ENCODE measurements at regions not wholly inside any gene's neighbourhood (a gene's known extent, or its start where the extent isn't known, plus 50 kb on each side); places are given as distances from the start of the nearest gene placed in this dataset.

- ATAC-seq, result no peak
Measured at GRCh38 chr13:73697166-73697565, 437.0 kb downstream of the KLF12 start.

- ATAC-seq, result no peak
Measured at GRCh38 chr13:73696713-73697112, 437.5 kb downstream of the KLF12 start.

DNA sequence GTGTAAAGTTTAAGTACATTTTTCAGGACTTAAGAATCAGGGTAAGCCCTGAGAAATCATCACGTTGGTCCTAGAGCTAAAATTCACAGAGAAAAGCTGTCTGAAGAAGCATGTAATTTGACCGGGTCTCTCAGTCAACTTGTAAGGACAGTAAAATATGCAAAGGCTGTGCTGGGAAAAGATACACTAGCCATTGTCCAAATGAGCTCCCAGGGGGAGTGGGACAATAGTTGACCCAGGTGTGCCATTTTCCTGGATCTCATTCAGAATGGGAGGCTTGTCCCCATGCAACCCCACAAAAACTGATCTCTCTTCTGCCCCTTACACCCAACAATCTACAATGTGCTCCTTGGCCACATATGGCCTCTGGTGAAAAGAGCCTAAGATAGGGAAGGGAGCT, 437.9 kb downstream of the KLF12 start:
- ATAC-seq, result no peak

DNA sequence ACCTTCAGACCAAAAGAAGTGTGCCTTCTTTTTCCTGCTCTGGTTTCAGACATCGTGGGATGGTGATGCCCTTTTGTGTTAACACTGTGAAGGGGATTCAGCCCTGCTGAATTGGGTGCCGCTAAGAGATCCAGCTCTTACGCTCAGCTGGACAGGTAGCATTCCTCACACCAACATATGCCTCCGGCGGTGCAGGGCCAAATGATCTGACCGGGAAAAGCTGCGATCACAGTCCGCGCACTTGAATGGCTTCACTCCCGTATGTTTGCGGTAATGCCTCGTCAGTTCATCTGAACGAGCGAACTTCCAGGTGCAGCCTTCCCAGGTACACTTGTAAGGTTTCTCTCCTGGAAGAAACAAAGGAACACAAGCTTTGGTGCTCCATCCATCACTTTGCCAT, 438.9 kb downstream of the KLF12 start:
- no peak for ATAC-seq

GRCh38 chr13:73693215-73693614, 441.0 kb downstream of the KLF12 start:
- no peak for ATAC-seq

- no peak for ATAC-seq
Measured at GRCh38 chr13:73691891-73692290, 442.3 kb downstream of the KLF12 start.

DNA sequence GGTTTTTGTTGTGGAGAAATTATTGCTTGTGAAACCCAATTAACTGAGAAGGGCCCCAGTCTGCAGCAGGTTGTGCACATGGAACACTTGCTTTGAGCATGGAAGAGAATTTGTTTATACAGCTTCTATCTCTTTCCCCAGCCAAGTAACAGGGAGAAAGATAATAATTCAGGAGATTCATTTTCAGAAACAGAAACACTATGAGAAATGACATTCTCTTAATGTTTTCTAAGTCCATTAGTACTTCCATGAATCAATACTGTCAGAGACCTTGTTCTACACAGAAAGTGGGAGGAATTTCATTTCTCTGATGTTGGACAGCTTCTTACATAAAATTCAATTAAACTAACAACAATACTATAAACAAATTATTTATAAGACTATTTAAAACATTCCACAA, 446.3 kb downstream of the KLF12 start:
- no peak for ATAC-seq

DNA sequence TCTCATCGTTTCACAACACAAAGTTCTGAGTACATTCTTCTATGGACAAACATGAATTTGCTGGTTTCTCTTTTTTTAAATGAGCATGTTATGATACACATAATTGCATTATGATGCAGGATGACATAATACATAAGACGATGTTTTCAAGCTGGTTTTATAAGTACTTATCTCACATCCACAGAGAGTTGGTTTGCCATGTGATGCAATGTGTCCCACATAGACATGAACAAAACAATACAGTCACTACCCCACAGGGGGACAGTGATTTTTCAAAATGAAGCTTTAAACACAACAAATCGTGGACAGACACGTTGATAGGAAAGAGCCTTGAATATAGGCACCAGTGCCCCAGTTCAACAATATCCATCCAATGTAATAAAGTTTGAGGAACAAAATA, 447.1 kb downstream of the KLF12 start:
- ATAC-seq, result no peak

DNA sequence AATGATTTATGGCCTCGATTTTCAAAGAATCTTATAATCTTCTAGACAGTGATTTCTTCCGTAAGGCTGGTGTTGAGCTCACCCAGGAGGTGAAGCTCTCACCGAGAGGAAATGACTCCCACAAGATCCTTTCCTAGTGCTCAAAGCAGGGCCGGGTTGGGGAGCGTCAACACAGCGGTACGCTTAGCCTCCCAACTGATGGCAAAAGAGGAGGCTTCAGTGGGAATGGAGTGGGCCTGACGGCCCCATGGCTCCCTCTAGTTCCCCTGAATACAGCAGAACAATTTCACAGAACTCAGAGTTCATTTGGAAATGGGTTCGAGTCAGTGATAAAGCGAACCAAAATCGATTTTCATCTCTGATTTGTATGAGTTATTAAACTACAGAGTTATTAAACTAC, 449.5 kb downstream of the KLF12 start:
- ATAC-seq, result no peak

DNA sequence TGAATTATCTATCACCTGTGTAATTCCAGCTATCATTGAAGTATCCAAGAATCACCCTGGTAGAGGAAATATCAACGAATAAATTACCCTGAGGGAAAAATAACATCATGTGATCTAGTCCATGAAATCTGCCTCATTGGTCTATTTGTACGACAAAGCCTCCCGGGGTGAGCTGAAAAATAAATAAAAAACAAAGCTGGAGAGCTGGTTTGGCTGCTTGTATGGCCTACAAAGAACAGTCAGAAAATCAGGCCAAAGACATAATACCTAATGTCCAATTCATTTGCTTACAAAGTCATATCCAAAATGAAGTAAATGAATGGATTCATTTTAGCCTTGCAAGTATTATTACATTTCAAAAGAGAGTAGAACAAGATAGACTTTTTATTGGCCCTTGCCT, 449.9 kb downstream of the KLF12 start:
- ATAC-seq, result no peak

DNA sequence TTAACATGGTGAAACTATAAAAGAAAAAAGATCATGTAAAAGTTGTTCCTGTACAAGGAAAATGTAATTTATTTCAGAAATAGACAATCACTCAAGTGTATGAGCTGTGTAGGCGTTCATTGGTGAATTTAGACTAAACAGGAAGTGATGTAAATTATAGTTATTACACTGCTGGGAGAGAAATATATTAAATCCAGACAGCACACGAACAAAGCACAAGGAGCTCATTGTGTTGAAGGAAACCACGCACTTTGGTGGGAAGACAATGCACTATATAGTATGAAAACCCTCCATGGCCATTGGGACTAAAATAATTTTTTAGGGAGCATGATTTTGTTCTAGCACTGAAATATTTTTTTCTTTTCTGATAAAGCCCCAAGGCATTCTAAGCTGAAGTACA, 450.5 kb downstream of the KLF12 start:
- ATAC-seq, result no peak

GRCh38 chr13:73681779-73682178, 452.4 kb downstream of the KLF12 start:
- ATAC-seq, result no peak

- no peak for ATAC-seq
Measured at GRCh38 chr13:73681015-73681414, 453.2 kb downstream of the KLF12 start.

GRCh38 chr13:73677048-73677601, 457.1 kb downstream of the KLF12 start:
- no peak for ATAC-seq

GRCh38 chr13:73676550-73677047, 457.6 kb downstream of the KLF12 start:
- no peak for ATAC-seq

GRCh38 chr13:73675821-73676220, 458.4 kb downstream of the KLF12 start:
- no peak for ATAC-seq

DNA sequence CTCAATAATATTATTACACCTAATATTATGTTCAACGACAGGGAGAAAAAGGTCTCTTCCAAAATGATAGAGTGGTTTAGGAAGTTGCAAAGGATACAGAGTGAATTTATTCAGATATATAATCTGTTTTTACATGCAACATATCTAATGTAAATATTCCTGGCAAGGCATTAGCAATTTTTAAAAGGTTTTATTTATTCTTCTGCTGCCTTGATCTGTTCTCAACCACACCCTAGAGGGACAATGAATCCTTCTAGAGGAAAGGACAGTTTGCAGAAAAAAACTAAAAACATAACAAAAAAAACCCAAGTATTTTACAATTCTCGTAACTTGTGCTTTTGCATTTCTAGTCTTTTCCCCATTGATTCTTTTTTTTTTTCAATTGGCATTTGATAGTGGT, 459.6 kb downstream of the KLF12 start:
- ATAC-seq, result no peak

DNA sequence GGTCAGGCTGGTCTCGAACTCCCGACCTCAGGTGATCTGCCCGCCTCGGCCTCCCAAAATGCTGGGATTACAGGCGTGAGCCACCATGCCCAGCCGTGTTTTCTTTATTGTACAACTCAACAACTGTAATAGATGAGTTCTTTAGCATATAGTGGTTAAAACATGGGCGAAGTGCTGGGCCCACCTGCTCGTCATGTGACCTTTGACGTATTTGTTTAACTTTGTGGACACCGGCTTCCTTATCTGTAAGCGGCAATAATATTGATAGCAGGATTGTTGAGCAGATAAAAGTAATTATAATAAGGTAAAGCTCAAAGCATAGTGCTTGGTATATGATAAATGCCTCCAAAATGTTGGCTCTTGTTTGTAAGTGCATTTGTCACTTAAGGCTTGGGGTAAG, 460.3 kb downstream of the KLF12 start:
- no peak for ATAC-seq

DNA sequence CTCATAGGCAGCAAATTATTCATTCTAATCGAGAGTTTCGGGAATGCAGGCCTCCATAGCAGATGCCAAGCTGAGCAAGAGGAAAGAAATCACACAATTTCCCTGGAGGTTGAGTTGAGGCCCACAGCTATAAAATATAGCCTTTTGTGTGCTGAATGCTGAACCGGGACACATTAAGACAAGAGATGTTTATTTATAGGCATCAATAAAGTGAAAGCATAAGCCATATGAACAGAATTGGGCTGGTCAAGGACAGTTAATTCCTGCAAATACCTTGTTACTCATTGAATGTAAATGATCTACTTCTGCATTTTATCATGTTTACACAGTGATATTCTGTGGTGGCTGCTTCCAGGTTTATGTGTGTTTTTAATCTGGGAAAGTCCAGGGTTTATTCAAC, 461.7 kb downstream of the KLF12 start:
- ATAC-seq, result no peak

DNA sequence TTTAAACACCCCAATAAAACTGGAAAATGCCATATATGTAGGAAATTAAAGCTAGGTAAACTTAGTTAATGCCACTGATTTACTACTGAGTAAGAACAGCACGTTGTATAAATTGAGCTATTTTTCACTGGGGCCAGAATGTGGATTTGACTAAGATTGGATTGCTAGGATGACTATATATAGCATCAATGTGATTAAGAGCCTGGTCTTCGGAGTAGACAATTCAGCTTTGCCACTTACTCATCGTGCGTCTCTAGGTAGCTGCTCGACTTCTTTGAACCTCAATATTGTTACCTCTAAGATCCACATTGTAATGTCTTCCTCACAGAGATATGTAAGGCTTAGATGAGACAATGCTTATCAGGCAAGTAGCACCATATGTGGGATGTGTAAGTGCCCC, 462.5 kb downstream of the KLF12 start:
- no peak for ATAC-seq

- ATAC-seq, result no peak
Measured at GRCh38 chr13:73671011-73671410, 463.2 kb downstream of the KLF12 start.

DNA sequence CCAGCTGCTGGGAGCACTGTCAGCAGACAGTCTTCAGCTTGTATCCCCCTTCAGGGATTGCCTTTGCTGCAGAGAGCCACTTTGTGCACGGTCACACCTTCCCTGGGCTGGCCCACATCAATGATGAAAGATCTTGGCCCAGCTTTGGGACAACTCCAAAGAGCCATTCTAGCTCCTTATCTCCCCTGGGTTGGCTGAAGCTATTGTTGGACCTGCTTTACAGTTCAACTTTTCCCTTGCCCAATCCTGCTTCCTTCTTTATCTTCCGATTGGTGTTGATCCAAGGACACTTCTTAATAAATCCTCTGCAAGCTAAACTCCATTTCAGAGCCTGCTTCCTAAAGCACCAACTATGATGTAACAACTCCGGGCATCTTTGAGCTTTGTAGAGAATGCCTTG, 466.4 kb downstream of the KLF12 start:
- no peak for ATAC-seq

DNA sequence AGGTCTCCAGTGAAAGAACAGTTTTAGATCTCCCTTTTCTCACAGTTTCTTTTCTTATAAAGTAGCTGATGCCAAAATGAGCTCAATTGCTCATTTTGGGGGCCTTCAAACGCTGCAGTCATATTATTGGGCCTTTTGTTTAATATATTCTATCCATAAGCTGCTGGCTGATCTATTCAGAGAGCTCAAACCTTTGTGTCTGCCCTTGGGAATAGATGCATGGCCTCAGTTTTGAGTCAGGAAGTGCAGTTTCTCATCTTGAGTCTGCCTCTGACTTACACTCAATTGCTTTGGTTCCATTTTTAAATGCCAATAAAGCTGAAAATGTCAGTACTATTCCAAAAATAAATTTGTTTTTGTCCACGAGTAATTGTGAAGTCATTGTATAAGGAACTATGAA, 468.9 kb downstream of the KLF12 start:
- no peak for ATAC-seq

DNA sequence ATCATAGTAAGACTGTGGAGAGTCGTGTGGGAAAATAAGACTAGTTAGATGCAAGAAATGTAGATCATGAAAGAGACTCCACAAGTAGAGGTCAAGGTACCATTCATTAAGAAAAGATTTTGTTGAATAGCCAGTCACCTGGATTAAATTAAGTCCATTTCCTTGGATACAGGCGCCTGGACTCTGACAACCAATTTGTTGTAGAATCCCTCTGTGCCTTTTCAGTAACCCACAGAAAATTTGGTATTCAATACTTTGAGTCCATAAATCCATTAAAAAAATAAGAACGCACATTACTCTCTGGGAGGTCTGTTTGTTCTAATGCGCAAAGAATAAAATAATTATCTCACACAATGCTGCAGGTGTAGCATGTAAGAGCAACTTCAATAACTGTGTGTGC, 469.4 kb downstream of the KLF12 start:
- ATAC-seq, result no peak

DNA sequence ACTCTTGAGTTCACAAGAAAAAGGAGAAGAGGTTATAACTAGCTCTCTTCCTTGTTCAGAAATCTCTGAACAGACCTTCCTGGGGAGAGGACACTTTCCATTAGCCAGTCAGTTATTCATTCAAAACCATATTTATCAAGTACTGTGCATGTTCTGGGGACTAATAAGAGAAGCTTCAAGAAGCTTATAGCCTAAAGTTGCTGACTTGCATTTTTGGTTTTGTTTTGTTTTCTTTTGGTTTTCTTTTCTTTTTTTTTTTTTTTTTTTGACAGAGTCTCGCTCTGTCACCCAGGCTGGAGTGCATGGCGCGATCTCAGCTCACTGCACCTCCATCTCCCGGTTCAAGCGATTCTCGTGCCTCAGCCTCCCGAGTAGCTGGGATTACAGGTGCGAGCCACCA, 471.4 kb downstream of the KLF12 start:
- no peak for ATAC-seq
